CD4-positive, alpha-beta T cell (primary cell): ENCODE measurements at regions not wholly inside any gene's neighbourhood (a gene's known extent, or its start where the extent isn't known, plus 50 kb on each side); places are given as distances from the start of the nearest gene placed in this dataset.

Source experiments
- ATAC-seq: fragments of 200-7000 bp; cut with Tn5 transposase; one replicate; pipeline ENCODE4 v1.10.0; 2022; ENCODE audit warnings: mild to moderate bottlenecking; ENCODE audit not compliant: poor library complexity
- CTCF ChIA-PET: fragments of 350-600 bp; sonication (Branson Sonifier 250); formaldehyde crosslinking; loops from one replicate; lab custom pipeline; 2021; ENCODE audit warnings: antibody characterized with exemption, inconsistent platforms; lab: Charles Lee
- POLR2A ChIA-PET: fragments of 350-600 bp; sonication (Branson Sonifier 250); formaldehyde crosslinking; loops from one replicate; lab custom pipeline; 2021; ENCODE audit warnings: antibody characterized with exemption, inconsistent platforms; lab: Charles Lee
- DNase-seq, 14 experiments: peaks; one replicate each; pipeline ENCODE4 v3.0.0-alpha.2; 2013 to 2020; ENCODE audit warnings: mixed read lengths in 2 of 14
- H3K27ac ChIP-seq, 2 donors: one replicate each; pipeline versions ENCODE4 v1.5.1 to v1.7.0; 2013; ENCODE audit warnings: low read length in 2 of 2, low read depth in 1 of 2, mild to moderate bottlenecking in 1 of 2
- H3K27me3 ChIP-seq, 2 experiments: 1 replicate in 1 of 2; 2 replicates in 1 of 2; pipeline versions ENCODE4 v1.6.1 to v1.7.0; 2013; ENCODE audit warnings: low read length in 2 of 2, control low read depth in 1 of 2, mild to moderate bottlenecking in 1 of 2, moderate library complexity in 1 of 2; ENCODE audit not compliant: insufficient read depth in 2 of 2, control insufficient read depth in 1 of 2
- H3K36me3 ChIP-seq: one replicate; pipeline ENCODE4 v1.6.1; 2013; ENCODE audit warnings: low read length, control low read depth; ENCODE audit not compliant: insufficient read depth
- H3K4me1 ChIP-seq: one replicate; pipeline ENCODE4 v1.6.1; 2013; ENCODE audit warnings: low read length, control low read depth; ENCODE audit not compliant: insufficient read depth
- H3K4me3 ChIP-seq: one replicate; pipeline ENCODE4 v1.5.1; 2013; ENCODE audit warnings: mild to moderate bottlenecking, low read length, moderate library complexity
- H3K9me3 ChIP-seq, 2 experiments: 1 replicate in 1 of 2; 2 replicates in 1 of 2; pipeline versions ENCODE4 v1.6.1 to v1.7.0; 2013; ENCODE audit warnings: low read length in 2 of 2, mild to moderate bottlenecking in 2 of 2, control low read depth in 1 of 2, moderate library complexity in 1 of 2; ENCODE audit not compliant: control insufficient read depth in 1 of 2, insufficient read depth in 1 of 2
- H3K27ac Mint-ChIP-seq: one replicate; pipeline ENCODE4 v1.8.0; 2020; ENCODE audit warnings: mixed read lengths
- H3K27me3 Mint-ChIP-seq: one replicate; pipeline ENCODE4 v1.8.0; 2021; ENCODE audit warnings: mixed read lengths
- H3K36me3 Mint-ChIP-seq: one replicate; pipeline ENCODE4 v1.8.0; 2021; ENCODE audit warnings: low read depth, mixed read lengths
- H3K4me1 Mint-ChIP-seq: one replicate; pipeline ENCODE4 v1.8.0; 2021; ENCODE audit warnings: low read depth, mixed read lengths
- H3K4me3 Mint-ChIP-seq: one replicate; pipeline ENCODE4 v1.8.0; 2020; ENCODE audit warnings: mild to moderate bottlenecking, mixed read lengths
- H3K9me3 Mint-ChIP-seq: one replicate; pipeline ENCODE4 v1.8.0; 2020; ENCODE audit warnings: mixed read lengths
- intact Hi-C, 2 experiments: fragments of 100-400 bp; cut with DNase I in 1 of 2; cut with micrococcal nuclease in 1 of 2; formaldehyde crosslinking; loops; one replicate each; pipeline versions ENCODE4 v1.15.1 to v1.9.0; 2023 to 2025; cut with DNase I, micrococcal nuclease
- TF ChIP-seq, protein P1 (sequence below): fragments of 200-600 bp; IDR thresholded peaks from one replicate; pipeline ENCODE4 v1.8.0; 2022; ENCODE audit warnings: antibody characterized with exemption, mild to moderate bottlenecking

DNA sequence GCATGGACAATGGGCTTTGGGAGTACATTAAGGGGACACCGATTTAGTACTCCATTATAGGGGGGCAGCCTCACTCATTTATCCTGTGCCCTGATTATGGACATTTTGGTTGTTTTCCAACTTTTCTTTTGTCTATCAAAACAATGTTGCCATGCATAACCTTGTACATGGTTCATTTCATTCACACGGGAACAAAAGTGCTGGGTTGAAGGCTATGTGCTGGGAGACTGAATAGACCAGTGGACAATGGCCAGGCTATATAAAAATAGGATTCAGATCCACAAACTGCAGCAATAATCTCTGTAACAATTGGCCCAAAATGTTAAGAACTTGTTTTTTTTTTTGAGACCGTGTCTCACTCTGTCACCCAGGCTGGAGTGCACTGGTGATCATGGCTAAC lies 100.7 kb upstream of the GMDS start:
- ChIA-PET CTCF (no interaction called here), POLR2A (no interaction called here)
- no peak for DNase-seq
- Mint-ChIP-seq H3K27ac (no peak overlapping the region), H3K4me1 (no peaks in the 10 kb centered on the region), H3K4me3 (no peak overlapping the region), H3K27me3 (no peaks in the 10 kb centered on the region), H3K9me3 (peaks cover 5% of the 10 kb centered on the region), H3K36me3 (peaks cover 18% of the 10 kb centered on the region)
- TF ChIP-seq, protein P1, sequence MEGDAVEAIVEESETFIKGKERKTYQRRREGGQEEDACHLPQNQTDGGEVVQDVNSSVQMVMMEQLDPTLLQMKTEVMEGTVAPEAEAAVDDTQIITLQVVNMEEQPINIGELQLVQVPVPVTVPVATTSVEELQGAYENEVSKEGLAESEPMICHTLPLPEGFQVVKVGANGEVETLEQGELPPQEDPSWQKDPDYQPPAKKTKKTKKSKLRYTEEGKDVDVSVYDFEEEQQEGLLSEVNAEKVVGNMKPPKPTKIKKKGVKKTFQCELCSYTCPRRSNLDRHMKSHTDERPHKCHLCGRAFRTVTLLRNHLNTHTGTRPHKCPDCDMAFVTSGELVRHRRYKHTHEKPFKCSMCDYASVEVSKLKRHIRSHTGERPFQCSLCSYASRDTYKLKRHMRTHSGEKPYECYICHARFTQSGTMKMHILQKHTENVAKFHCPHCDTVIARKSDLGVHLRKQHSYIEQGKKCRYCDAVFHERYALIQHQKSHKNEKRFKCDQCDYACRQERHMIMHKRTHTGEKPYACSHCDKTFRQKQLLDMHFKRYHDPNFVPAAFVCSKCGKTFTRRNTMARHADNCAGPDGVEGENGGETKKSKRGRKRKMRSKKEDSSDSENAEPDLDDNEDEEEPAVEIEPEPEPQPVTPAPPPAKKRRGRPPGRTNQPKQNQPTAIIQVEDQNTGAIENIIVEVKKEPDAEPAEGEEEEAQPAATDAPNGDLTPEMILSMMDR, result no peak
- no peaks in the 10 kb centered on the region for H3K27me3 ChIP-seq
- no peaks in the 10 kb centered on the region for H3K4me1 ChIP-seq
- intact Hi-C loops, result no loop called here
- H3K4me3 ChIP-seq, result no peak overlapping the region
- no peaks in the 10 kb centered on the region for H3K36me3 ChIP-seq
- peaks cover 6 to 7% of the 10 kb centered on the region in 2 experiments for H3K9me3 ChIP-seq
- no peak for ATAC-seq
- H3K27ac ChIP-seq, result no peak overlapping the region

DNA sequence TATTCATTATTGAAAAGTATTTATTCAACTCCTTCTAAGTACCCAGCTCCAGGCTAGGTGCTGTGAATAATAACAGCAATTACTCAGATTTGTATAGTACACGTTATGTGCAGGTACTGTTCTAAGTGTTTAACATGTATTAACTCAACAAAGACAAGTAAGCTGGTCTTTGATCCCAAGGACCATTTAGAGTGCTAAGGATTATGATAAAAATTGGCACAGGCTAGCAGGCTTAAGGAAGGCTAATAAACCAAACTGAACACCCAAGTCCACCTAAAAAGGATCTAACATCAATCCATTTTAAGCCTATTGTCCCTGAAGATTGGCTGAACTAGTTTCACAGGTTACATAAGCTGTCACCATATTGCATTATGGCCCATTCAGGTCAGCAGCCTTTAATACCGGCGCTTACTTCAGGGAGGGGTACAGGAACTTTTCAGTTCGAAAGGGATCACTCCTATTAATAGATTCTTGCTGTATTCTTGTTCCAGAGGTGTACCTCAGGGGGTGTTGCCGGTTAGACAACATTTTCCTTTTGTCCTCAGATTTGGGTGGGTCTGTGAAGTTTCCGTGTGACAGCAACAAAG lies 99.0 kb upstream of the GMDS start:
- H3K9me3 ChIP-seq, result peaks cover 12 to 20% of the 10 kb centered on the region in 2 experiments
- ChIA-PET CTCF (no interaction called here), POLR2A (no interaction called here)
- H3K27ac Mint-ChIP-seq, result no peak overlapping the region
- TF ChIP-seq, protein P1, result no peak
- ATAC-seq (no peak), DNase-seq (no peak)
- H3K4me1 Mint-ChIP-seq, result no peaks in the 10 kb centered on the region
- no peak overlapping the region for H3K4me3 ChIP-seq
- peaks cover 6% of the 10 kb centered on the region for H3K9me3 Mint-ChIP-seq
- intact Hi-C loops, result no loop called here
- no peaks in the 10 kb centered on the region for H3K27me3 ChIP-seq
- no peak overlapping the region for H3K4me3 Mint-ChIP-seq
- H3K36me3 ChIP-seq, result no peaks in the 10 kb centered on the region
- no peak overlapping the region for H3K27ac ChIP-seq
- peaks cover 35% of the 10 kb centered on the region for H3K36me3 Mint-ChIP-seq
- no peaks in the 10 kb centered on the region for H3K27me3 Mint-ChIP-seq
- H3K4me1 ChIP-seq, result no peaks in the 10 kb centered on the region

DNA sequence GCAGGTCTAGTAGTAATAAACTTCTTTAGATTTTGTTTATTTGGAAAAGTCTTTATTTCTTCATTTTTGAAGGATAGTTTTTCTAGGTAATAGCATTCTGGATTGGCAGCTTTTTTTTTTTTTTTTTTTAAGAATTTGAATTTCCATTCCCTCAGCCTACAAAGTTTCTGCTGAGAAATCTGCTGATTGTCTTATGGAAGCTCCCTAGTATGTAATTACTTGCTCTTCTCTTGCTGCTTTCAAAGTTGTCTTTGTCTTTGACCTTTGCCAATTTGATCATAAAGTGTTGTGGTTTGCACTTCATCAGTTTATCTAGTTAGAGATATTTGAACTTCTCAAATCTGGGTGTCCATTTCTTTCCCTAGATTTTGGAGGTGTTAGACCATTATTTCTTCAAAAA lies 82.2 kb upstream of the GMDS start:
- CTCF ChIA-PET, result no interaction called here
- H3K9me3 Mint-ChIP-seq, result peaks cover 28% of the 10 kb centered on the region
- no peaks in the 10 kb centered on the region for H3K27me3 ChIP-seq
- no peaks in the 10 kb centered on the region for H3K4me1 ChIP-seq
- no peak overlapping the region for H3K27ac ChIP-seq
- no peaks in the 10 kb centered on the region for H3K27me3 Mint-ChIP-seq
- H3K9me3 ChIP-seq, result peaks cover 13 to 41% of the 10 kb centered on the region in 2 experiments
- POLR2A ChIA-PET, result no interaction called here
- no peak overlapping the region for H3K27ac Mint-ChIP-seq
- H3K36me3 ChIP-seq, result peaks cover 2% of the 10 kb centered on the region
- H3K4me3 Mint-ChIP-seq, result no peak overlapping the region
- intact Hi-C loops, result no loop called here
- DNase-seq (no peak), ATAC-seq (no peak)
- peaks cover 89% of the 10 kb centered on the region for H3K36me3 Mint-ChIP-seq
- TF ChIP-seq, protein P1, result no peak
- H3K4me3 ChIP-seq, result no peak overlapping the region
- no peaks in the 10 kb centered on the region for H3K4me1 Mint-ChIP-seq
